Hepatocyte (in vitro differentiated cells): ENCODE measurements at regions not wholly inside any gene's neighbourhood (a gene's known extent, or its start where the extent isn't known, plus 50 kb on each side); places are given as distances from the start of the nearest gene placed in this dataset.

Experiments used
- CTCF ChIP-seq: fragments of 200-600 bp; sonication (generic); IDR thresholded peaks from 2 replicates; pipeline ENCODE4 v1.5.1; 2016; ENCODE audit warnings: antibody characterized with exemption, mild to moderate bottlenecking; ENCODE audit not compliant: poor library complexity
- EZH2 ChIP-seq: fragments of 200-600 bp; sonication (generic); IDR thresholded peaks from 2 replicates; pipeline ENCODE4 v1.6.1; 2016; ENCODE audit warnings: antibody characterized with exemption, mild to moderate bottlenecking, borderline replicate concordance

- TF ChIP-seq CTCF (no peak), EZH2 (no peak)
Measured at GRCh38 chr17:5941258-5941657, 128.9 kb upstream of the WSCD1 start.
